NCI-H2107 treated with DMSO at 0.1 percent for 48 hours (cell line): ENCODE measurements at regions not wholly inside any gene's neighbourhood (a gene's known extent, or its start where the extent isn't known, plus 50 kb on each side); places are given as distances from the start of the nearest gene placed in this dataset.

Experiments used
- DNase-seq: peaks from one replicate; lab custom pipeline; 2025; ENCODE audit not compliant: unreplicated experiment; lab: John Stamatoyannopoulos, UW

DNA sequence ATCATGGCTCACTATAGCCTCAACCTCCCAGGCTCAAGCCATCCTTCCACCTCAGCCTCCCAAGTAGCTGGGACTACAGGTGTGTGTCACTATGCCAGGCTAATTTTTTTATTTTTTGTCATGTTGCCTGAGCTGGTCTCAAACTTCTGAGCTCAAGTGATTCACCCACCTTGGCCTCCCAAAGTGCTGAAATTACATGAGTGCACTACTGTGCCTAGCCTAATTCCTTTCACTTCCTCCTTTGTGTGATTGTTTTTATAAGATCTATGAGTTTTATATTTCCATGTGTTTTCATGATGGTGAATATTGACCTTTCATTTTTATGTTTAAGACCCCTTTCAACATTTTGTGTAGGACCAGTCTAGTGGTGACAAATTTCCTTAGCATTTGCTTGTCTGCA lies 55.2 kb upstream of the IL12B start:
- no peak for DNase-seq

DNA sequence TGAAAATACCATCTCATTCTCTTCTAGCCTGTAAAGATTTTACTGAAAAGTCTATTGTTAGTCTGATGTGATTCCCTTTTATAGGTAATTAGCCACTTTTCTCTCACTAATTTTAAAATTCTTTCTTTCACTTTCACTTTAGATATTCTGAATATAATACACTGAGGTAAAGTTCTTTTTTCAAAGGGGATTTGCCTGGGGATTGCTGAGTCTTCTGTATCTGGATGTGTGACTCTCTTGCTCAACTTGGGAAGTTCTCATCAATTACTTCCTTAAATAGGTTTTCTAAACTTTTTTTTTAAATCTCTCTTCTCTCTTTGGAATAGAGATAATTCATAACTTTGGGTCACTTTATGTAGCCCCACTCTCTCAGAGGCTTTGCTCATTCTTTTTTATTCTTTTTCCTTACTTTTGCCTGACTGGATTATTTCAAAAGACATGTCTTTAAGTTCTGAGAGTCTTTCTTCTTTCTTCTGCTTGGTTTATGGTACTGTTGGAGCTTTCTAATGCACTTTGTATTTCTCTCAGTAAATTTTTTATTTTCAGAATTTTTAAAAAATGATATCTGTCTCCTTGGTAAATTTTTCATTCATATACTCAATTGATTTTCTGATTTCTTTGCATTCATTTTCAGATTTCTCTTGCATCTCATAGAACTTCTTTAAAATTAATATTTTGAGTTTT lies 55.9 kb upstream of the IL12B start:
- DNase-seq: no peak

DNA sequence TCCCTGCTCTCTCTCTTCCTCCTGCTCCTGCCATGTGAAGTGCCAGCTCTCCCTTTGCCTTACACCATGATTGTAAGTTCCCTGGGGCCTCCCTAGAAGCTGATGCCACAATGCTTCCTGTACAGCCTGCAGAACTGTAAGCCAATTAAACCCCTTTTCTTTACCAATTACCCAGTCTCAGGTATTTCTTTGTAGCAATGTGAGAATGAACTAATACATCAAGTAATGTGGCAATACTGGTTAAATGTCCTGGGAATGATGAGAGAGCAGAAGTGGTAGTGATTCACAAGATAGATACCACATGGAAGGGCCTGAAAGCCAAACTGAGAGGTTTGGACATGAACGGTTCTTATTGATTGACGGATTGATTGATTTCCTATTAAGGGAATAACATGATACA lies 62.6 kb upstream of the IL12B start:
- no peak for DNase-seq

DNA sequence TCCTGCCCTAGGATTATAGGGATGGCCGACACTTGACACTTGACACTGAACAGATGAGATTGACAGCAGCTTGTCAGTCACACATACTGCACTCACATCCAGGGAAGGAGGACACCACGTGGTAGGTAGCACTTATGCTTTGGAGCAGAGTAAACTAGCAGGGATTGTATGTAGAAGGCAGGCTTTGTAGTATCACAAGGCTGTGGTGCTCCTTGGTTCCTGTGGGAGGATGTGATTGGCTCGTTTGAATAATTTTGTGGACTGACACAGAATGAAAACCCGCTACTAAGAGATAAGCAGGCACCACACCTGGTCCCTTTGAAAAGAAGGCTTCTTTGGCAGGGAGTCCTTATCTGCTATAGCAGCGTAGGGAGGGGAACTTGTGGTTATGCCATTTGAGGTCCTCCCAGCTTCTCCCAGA lies 63.6 kb upstream of the IL12B start:
- DNase-seq: no peak

DNA sequence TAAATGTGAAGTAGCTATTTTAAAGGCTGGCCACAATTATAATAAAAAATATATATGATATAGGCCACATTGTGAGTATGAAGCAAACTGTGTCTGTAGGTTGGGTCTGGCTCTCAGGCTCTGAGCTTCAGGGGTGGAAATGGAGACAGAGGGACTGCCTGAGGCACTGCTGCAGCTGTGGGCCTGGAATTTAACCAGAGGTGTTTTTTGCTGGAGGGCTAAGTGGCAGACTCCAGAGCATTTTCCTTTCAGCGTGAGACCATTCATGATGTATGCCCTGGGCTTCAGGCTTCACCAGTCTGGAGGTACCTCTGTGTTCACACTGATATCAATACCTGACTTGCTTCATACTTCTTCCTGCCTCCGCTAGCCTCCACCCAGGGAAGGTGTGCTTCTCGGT lies 64.9 kb upstream of the IL12B start:
- DNase-seq: no peak

DNA sequence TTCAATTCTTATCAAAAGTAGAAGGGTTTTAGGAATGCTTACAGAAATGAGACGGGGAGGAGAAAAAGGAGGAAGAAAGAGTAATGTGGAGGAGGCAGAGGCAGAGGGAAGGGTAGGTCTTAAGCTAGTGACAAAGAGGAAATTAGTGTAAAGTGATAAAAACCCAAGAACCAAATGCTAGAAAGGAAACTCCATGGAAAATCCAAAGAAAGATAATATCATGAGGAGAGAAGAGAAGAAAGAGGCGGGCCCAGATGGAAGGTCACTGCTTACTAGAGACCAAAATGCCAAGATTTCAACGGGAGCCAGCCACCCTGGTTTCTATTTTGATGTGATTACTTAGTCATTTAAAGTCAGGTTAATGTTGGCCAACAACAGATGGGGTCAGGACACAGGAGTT lies 68.6 kb upstream of the IL12B start:
- DNase-seq: no peak

DNA sequence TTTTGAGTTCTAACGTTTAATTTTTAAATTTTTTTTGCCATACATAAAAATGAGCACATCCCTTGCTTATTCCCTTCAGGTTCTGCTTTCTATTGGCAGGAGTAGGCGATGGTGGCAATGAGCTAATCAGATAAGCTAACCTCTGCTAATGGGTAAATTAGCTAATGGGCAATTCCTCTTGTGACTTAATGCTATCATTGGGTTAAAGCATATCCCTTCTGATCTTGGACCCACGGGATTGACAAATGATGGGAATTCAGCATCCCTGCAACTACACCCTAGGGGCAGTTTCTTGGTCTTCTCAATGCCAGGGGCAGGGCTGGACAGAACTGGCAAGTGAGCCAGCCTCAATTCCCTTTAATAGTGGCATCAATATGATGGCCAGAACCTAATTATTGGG lies 70.2 kb upstream of the IL12B start:
- no peak for DNase-seq

DNA sequence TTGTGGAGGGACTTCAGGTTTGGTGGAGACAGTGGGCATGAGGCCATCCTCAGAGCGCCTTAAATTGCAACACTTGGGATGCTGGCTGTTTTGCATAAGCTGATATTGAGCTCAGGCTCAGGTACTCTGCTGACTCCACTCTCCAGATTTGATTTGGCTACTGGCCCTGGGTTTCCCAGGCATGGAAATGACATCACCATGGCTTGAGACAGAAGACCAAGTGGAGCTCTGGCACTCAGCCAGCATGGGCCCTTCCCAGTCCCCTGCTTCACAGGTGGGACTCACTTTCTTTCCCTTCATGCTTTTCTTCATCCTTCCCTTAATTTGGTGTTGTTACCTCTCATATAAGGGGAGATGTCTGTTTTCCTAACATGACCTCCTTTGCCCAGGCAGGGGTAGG lies 72.0 kb upstream of the IL12B start:
- no peak for DNase-seq

DNA sequence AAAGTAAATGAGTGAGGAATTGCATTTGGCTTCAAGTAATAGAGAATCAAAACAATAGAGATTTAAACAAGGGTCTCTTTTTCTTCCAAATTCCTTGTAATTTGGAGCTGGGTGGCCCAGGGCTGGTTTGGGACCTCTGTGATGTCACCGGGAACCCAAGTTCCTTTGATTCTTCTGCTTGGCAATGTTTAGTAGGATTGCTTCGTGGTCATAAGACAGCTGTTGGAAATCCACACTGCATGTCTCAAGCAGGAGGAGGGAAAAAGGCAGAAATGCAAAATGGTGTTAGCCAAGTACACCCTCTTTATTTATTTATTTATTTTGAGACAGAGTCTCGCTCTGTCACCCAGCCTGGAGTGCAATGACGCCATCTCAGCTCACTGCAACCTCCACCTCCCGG lies 72.6 kb upstream of the IL12B start:
- no peak for DNase-seq

DNA sequence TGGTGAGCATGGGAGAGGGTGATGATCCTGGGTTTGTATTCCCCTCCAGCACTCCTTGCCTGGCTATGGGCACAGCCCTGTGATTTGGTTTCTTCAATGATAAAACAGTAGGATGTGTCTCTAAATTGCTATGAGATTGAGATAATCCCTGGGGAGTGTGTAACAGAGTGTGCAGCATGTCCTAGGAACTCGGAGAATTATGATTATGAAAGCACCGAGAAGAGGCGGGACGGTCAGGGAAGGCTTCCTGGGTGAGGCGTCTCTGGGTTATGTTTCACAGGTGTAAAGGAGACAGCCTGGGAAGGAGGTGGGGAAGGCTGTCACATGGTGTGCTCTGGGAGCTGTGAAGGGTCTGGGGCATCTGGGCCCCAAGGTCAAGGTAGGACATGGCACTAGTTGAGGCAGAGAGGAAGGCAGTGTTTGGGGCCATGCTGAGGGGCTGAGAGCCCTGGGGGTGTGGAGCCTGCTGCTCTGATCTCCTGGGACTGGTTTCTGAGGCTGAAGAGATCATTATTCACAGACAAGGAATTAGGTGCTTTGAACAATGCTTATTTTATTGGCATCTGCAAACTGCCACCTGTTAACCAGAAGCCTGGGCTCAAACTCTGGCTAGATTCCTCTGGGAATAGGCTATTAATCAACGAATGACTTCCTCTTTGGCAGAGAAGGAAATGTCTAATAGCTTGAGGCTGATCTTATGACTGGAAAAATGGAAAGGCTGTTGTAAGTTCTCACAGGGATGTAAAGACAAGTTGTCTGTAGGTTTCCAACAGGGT lies 73.8 kb upstream of the IL12B start:
- peak; percentile 0 for DNase-seq

DNA sequence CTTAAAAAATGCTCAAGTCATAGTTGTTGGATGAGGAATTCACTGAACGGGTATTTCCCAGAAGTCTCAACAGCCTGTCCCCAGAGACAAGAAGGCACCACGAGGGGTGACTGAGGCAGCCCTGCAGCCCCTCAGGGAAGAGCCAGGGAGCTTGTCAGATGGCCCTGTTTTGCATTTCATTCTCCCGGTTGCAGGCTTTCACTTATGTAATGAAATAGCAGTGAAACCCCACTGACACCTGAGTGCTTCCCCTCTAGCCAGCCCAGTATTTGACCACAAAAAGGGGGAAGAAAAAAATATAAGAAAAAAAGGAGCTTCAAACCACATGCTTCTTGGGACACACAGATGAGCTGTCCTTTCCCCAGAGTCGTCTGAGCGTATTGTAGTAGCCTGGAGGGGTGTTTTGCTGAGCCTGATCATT lies 75.3 kb upstream of the IL12B start:
- no peak for DNase-seq

DNA sequence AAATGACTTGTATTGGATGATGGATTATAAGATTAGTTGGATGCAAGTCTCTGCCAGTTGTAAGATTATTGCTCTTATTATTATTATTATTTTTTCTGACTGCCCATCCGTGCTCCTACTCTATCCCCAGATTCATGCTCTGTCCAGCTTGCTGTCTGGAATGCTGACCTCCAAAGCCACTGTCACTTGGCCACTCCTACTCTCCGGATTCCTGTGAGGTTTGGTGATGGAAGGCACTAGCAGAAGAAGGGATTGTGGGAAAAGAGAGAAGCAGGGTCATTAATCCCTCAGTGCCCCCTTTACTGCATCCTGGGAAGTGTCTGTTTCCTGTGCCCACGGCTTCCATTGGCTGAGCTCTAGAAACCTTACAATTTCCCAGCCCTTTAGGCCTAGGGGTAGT lies 76.3 kb upstream of the IL12B start:
- DNase-seq: no peak

DNA sequence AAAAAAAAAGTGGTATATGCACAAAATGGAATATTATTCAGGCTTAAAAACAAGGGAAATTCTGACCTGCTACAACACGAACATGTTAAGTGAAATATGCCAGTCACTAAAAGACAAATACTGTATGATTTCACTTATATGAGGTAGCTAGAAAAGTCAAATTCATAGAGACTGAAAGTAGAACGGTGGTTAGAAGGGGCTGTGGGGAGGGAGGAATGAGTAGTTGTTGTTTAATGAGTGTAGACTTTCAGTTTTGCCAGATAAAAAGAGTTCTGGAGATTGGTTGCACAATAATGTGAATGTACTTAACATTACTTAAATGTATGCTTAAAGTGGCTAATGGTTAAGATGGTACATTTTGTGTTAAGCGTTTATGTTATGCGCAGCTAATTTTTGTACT lies 79.5 kb upstream of the IL12B start:
- DNase-seq: no peak

DNA sequence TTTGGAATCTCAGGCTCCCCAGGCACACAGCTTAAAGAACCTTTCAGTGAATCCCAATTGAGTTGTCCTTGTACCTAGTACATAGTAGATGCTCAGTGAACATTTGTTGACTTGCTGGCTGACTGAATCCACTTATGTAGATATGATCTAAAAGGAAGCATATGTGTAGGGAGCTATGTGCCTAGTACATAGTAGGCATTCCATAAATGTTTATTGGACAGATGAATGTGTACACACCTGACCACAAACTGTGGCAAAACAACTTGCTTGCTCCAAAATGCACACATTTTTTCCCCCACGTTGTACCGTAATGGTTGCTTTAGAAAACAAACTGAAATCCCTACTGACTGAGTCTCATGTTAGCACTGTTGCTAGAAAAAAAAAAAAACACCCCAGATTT lies 80.2 kb upstream of the IL12B start:
- DNase-seq: no peak

DNA sequence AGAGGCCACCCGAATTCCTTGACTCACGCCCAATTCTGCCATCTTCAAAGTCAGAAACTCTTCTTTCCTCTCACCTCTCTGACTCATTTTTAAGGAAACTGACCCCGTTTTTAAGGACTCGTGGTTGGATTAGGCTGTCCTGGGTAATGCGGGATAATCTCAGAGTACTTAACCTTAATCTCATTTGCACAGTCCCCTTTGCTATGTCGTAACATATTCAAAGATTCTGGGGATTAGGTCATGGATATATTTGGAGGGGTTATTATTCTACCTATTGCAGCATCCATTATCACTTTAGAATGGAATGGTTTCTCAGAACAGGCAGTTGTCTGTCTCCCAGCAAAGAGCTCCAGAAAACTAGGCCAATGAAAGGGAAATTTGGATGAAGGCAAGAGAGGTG lies 80.8 kb upstream of the IL12B start:
- DNase-seq: no peak

DNA sequence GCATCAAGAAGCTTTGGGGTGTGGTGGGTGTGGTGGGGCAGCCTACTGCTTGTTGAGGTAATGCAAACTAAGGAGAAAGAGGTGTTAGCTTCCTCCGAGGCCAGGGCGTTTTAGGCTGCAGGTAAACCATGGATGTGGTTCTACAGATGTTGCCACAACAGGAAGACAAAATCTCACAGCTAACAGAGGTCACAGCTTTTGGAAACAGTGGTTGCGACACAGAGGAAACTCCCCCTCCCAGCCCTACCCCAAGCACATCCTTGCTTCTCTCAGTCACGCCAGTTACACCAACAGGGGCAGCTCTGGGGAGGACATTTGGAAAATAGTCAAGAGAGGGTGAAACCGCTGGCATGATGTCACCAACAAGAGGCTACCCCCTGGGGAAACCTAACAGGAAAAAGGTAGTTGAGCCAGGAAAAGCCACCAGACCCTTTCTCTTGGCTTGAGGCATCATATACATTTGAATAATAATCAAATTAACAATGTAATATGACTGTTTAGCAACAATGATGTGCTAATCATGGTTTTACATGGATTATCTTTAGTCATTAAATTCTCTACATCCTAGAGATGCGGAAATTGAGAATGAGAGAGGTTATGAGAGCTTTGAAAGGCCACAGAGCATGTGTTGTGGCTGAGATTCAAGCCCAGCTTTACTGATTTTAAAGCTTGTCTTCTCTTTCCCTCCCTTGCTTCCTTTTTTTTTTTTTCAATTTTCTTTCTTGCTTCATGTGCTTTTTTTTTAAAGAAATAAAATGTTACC lies 82.2 kb upstream of the IL12B start:
- no peak for DNase-seq

DNA sequence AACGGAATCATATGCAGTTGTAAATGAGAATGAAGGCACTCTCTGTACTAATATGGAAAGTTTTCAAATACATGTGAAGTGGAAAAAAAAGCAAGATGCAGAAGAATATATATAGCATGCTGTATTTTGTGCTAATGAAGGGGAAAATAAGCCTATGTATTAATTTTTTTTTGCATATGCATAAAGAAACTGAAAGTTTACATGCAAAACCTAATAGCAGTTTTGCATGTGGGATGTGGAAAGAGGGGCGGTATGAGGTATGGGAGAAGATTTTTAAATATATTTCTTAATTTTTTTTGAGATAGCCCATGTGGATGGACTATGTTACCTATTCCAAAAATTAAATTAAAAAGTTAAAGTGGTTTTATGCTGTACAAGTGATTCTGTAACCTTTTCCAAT lies 83.7 kb upstream of the IL12B start:
- no peak for DNase-seq

DNA sequence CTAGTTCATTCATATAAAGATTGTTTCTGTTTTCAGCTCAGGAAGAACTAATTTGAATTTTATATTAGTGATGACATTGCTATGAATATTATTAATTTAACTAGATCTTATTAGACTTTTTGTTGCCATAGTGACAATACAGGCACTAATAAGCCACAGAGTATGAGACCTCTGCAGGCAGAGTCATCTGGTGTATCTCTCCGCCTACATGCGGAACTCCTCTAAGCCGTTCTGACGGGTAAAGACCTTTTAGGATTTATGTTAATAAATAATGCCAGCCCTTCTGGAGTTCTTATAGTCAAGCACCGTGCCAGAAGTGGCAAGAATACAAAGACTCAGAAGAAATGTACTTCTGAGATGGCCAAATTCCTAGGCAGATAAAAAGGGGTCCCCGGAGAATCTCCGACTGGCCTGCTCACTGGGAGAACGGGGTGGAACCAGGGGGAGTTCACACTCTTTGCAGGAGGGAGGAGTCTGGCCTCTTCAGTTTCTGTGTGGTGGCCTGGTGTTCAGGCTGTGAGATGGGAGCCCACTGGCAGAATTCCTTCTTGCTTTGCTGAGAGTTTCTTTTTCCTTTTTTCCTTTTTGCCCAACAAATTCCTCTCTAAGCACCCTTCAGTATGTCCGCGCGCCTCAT lies 85.1 kb upstream of the IL12B start:
- DNase-seq: no peak

DNA sequence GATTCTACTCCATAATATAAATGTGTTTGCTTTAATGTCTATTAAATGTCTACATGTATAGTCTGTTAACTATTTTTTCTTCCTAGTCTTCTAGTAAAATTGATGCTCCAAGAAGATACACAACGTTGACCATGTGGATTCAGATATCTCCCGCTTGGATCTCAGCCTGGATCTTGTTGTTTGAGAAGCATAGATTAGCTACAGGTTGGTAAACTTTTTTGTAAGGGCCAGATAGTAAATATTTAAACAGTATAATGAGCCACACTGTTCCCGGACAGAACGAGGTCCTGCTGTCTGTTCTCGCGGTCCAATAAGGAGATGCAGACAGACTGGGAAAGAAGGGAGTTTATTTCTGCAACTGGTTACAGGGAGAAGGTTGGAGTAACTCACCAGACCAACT lies 86.2 kb upstream of the IL12B start:
- no peak for DNase-seq

DNA sequence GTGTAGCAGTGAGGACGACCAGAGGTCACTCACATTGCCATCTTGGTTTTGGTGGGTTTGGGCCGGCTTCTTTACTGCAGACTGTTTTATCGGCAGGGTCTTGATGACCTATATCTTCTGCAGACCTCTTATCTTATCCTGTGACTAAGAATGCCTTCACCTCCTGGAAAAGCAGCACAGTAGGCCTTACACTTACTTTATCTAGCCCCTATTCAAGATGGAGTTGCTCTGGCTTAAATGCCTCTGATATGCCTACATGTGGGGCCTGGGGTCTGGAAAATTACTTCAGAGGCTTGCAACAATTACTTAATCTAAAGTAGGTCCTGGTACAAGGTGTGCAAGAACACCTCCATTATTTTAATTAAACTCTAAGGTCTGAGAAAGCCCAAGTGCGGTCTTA lies 86.9 kb upstream of the IL12B start:
- DNase-seq: no peak

DNA sequence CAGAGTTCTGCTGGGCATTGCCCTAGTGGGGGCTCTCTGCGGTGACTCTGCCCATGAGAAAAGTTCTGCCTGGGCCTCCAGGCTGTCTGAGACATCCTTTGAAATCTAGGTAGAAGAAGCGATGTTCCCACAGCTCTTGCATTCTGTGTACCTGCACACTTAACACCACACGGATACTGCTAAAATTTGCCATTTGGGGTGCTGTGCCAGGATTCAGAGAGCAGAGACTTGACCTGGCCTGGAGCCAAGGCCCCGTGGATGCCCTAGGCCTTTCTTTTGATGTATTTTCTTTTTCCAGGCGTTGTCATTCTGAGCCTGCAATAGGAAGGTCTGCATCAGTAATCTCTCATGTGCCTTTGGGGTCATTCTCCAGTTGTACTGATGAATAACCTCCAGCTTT lies 89.3 kb upstream of the IL12B start:
- no peak for DNase-seq

DNA sequence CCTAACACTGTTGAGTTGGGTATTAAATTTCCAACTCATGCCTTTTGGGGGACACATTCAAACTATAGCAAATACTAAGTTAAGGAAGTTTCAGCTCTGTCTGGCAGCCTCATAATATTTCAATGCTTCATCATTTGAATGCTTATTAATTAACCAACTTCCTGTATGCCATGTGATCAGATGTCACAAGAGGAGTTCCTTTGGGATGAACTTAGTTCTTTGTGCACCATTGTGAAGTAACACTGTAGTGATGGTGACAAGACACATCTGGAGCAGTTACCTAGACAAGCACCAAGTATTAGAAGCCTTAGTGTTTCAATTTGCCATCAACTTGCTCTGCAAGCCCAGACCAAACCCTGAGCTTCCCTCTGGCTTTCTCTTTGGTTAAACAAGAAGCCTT lies 90.7 kb upstream of the IL12B start:
- no peak for DNase-seq
